ENCODE measurements at regions not wholly inside any gene's neighbourhood (a gene's known extent, or its start where the extent isn't known, plus 50 kb on each side); places are given as distances from the start of the nearest gene placed in this dataset.

DNA sequence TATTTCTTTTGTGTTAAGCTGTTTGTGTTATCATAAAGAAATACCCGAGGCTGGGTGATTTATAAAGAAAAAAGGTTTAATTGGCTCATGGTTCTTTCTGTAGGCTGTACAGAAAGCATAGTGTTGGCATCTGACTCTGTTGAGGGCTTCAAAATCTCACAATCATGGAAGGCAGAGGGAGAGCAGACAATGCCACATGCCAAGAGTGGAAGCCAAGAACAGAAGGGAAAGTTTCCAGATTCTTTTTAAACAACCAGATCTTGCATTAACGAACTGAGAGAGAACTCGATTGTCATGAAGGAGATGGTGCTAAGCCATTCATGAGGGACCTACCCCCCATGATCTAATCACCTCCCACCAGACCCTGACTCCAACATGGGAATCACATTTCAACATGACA is 290.1 kb downstream of the BMP2 start:
- TF ChIP-seq, protein P1, sequence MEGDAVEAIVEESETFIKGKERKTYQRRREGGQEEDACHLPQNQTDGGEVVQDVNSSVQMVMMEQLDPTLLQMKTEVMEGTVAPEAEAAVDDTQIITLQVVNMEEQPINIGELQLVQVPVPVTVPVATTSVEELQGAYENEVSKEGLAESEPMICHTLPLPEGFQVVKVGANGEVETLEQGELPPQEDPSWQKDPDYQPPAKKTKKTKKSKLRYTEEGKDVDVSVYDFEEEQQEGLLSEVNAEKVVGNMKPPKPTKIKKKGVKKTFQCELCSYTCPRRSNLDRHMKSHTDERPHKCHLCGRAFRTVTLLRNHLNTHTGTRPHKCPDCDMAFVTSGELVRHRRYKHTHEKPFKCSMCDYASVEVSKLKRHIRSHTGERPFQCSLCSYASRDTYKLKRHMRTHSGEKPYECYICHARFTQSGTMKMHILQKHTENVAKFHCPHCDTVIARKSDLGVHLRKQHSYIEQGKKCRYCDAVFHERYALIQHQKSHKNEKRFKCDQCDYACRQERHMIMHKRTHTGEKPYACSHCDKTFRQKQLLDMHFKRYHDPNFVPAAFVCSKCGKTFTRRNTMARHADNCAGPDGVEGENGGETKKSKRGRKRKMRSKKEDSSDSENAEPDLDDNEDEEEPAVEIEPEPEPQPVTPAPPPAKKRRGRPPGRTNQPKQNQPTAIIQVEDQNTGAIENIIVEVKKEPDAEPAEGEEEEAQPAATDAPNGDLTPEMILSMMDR (IDR thresholded peaks at IDR 0.05), result no peak
- TF ChIP-seq POLR2A (IDR thresholded peaks at IDR 0.05), result no peak
- DNase-seq, result no peak
- Histone ChIP-seq H3K27me3 (no peaks in the 10 kb centered on the region), H3K27ac (no peak overlapping the region), H3K4me3 (no peak overlapping the region), H3K4me1 (no peaks in the 10 kb centered on the region), H3K36me3 (no peaks in the 10 kb centered on the region), H3K9me3 (no peaks in the 10 kb centered on the region)

DNA sequence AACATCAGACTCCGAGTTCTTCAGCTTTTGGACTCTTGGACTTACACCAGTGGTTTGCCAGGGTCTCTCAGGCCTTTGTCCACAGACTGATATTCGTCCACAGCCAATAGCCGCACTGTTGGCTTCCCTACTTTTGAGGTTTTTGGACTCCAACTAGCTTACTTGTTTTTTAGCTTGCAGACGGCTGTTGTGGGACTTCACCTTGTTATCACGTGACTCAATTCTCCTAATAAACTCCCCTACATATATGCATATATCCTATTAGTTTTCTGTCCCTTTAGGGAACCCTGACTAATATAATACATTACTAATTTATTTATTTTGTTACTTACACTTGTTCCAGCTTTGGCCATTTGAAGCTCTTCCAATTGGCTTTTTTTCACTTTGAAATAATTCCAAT is 311.3 kb downstream of the BMP2 start:
- DNase-seq, result no peak
- H3K27ac ChIP-seq, result no peak overlapping the region
- H3K27me3 ChIP-seq, result no peaks in the 10 kb centered on the region
- no peaks in the 10 kb centered on the region for H3K36me3 ChIP-seq
- H3K9me3 ChIP-seq, result no peaks in the 10 kb centered on the region
- no peak for TF ChIP-seq POLR2A (IDR thresholded peaks at IDR 0.05)
- TF ChIP-seq, protein P1 (IDR thresholded peaks at IDR 0.05), result no peak
- no peaks in the 10 kb centered on the region for H3K4me1 ChIP-seq
- H3K4me3 ChIP-seq, result no peak overlapping the region

DNA sequence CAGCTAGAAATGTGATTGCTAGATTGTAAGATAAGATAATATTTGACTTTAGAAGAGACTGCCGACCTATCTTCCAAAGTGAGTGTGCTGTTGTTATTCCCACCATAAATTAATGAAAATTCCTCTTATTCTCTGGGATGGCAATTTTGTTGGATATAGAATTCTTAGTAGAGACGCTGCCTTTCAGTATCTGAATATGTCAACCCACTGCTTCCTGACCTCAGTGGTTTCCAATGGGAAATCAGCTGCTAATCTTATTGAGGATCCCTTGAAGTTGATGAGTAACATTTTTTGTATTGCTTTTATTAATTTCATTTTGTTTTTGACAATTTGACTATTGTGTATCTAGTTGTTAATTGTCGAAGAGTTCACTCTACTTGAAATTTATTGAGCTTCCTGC is 313.0 kb downstream of the BMP2 start:
- no peaks in the 10 kb centered on the region for H3K36me3 ChIP-seq
- H3K4me1 ChIP-seq, result no peaks in the 10 kb centered on the region
- TF ChIP-seq POLR2A (IDR thresholded peaks at IDR 0.05), result no peak
- TF ChIP-seq, protein P1 (IDR thresholded peaks at IDR 0.05), result no peak
- H3K4me3 ChIP-seq, result no peak overlapping the region
- DNase-seq, result no peak
- no peaks in the 10 kb centered on the region for H3K27me3 ChIP-seq
- H3K27ac ChIP-seq, result no peak overlapping the region
- no peaks in the 10 kb centered on the region for H3K9me3 ChIP-seq

GRCh38 chr20:7085467-7085866 is 318.0 kb downstream of the BMP2 start:
- Histone ChIP-seq H3K27me3 (no peaks in the 10 kb centered on the region), H3K9me3 (no peaks in the 10 kb centered on the region), H3K36me3 (no peaks in the 10 kb centered on the region), H3K4me1 (no peaks in the 10 kb centered on the region), H3K27ac (no peak overlapping the region), H3K4me3 (no peak overlapping the region)
- TF ChIP-seq POLR2A (IDR thresholded peaks at IDR 0.05), result no peak
- TF ChIP-seq, protein P1 (IDR thresholded peaks at IDR 0.05), result no peak
- no peak for DNase-seq

- Histone ChIP-seq H3K9me3 (no peaks in the 10 kb centered on the region), H3K4me3 (no peak overlapping the region), H3K36me3 (no peaks in the 10 kb centered on the region)
Measured at GRCh38 chr20:7087803-7088202, 320.3 kb downstream of the BMP2 start.

More at GRCh38 chr20:7087803-7088202, 320.3 kb downstream of the BMP2 start:
- Histone ChIP-seq H3K27ac (no peak overlapping the region), H3K4me1 (no peaks in the 10 kb centered on the region), H3K27me3 (no peaks in the 10 kb centered on the region)
- no peak for TF ChIP-seq POLR2A (IDR thresholded peaks at IDR 0.05)
- TF ChIP-seq, protein P1 (IDR thresholded peaks at IDR 0.05), result no peak
- DNase-seq, result no peak

All from Peyer's patch (tissue), 4 donors.